Peyer's patch (tissue), 4 donors: ENCODE measurements at regions not wholly inside any gene's neighbourhood (a gene's known extent, or its start where the extent isn't known, plus 50 kb on each side); places are given as distances from the start of the nearest gene placed in this dataset.

Experiments
- CTCF ChIP-seq, 6 experiments: fragments of 450-650 bp in 4 of 6; fragments of 200-600 bp in 2 of 6; sonication (generic) in 1 of 6; IDR thresholded peaks; one replicate each; pipeline ENCODE4 v1.5.1; 2017 to 2019; ENCODE audit warnings: antibody characterized with exemption in 6 of 6, mild to moderate bottlenecking in 3 of 6, moderate library complexity in 1 of 6
- POLR2A ChIP-seq, 2 donors: fragments of 450-650 bp; IDR thresholded peaks; one replicate each; pipeline ENCODE4 v1.5.1; 2017; ENCODE audit warnings: antibody characterized with exemption in 2 of 2, mild to moderate bottlenecking in 2 of 2, moderate library complexity in 2 of 2

- TF ChIP-seq CTCF (IDR thresholded peaks at IDR 0.05) = no peak
- TF ChIP-seq POLR2A (IDR thresholded peaks at IDR 0.05) = no peak
Observed at GRCh38 chr6:40083141-40083920, 149.1 kb upstream of the MOCS1 start.
